GM12878 (cell line): ENCODE measurements at regions not wholly inside any gene's neighbourhood (a gene's known extent, or its start where the extent isn't known, plus 50 kb on each side); places are given as distances from the start of the nearest gene placed in this dataset.

ENCODE experiments used
- ATAC-seq: fragments of 200-7000 bp; cut with Tn5 transposase; 3 replicates; pipeline ENCODE4 v1.9.1; 2020; ENCODE audit warnings: mild to moderate bottlenecking, moderate library complexity
- BruUV-seq: library from RNA; stranded (reverse); fragments of 400-500 nt; replicated peaks from 2 replicates; lab custom pipeline; 2021; lab: Mats Ljungman, UMichigan
- CTCF ChIA-PET: fragments of 300-600 bp; sonication (Branson Sonifier 250); formaldehyde crosslinking; extraction: SDS; loops from one replicate; lab custom pipeline; 2021; ENCODE audit warnings: inconsistent platforms; lab: Yijun Ruan, JAX
- POLR2A ChIA-PET: fragments of 350-600 bp; formaldehyde crosslinking; extraction: SDS; loops from one replicate; lab custom pipeline; 2021; ENCODE audit warnings: inconsistent platforms; lab: Charles Lee
- RAD21 ChIA-PET: fragments of 300-600 bp; sonication (Branson Sonifier 250); formaldehyde crosslinking; loops from one replicate; lab custom pipeline; 2023; ENCODE audit warnings: antibody characterized with exemption; ENCODE audit not compliant: unreplicated experiment; lab: Charles Lee
- SMC1A ChIA-PET: fragments of 300-600 bp; sonication (Branson Sonifier 250); formaldehyde crosslinking; loops from one replicate; lab custom pipeline; 2023; ENCODE audit not compliant: unreplicated experiment, uncharacterized antibody; lab: Charles Lee
- DNase-seq: peaks from one replicate; pipeline ENCODE4 v3.0.0-alpha.2; 2011; ENCODE audit warnings: low read depth, low spot score
- FAIRE-seq: peaks from 3 replicates; lab custom pipeline; 2011; peaks lifted over from hg19 to GRCh38; lab: Jason Lieb, UNC
- H2AFZ ChIP-seq: 2 replicates; pipeline ENCODE4 v1.6.0; 2011; ENCODE audit warnings: low read depth, low read length, control low read depth; ENCODE audit not compliant: control insufficient read depth
- H3K27ac ChIP-seq: 2 replicates; pipeline ENCODE4 v1.5.1; 2011; ENCODE audit warnings: control low read depth; ENCODE audit not compliant: control insufficient read depth, insufficient read depth
- H3K27me3 ChIP-seq, 2 experiments: replicated peaks in 1 of 2; 2 replicates each; pipeline versions ENCODE4 v1.6.0 to v1.6.1; 2011; ENCODE audit warnings: low read length in 1 of 2; ENCODE audit not compliant: control insufficient read depth in 2 of 2, insufficient read depth in 2 of 2
- H3K36me3 ChIP-seq, 2 experiments: 2 replicates each; pipeline ENCODE4 v1.5.1; 2011; ENCODE audit warnings: low read length in 1 of 2; ENCODE audit not compliant: control insufficient read depth in 2 of 2, insufficient read depth in 2 of 2
- H3K4me1 ChIP-seq: 2 replicates; pipeline ENCODE4 v1.6.1; 2011; ENCODE audit warnings: mild to moderate bottlenecking, low read length, moderate library complexity, mixed read lengths; ENCODE audit not compliant: control insufficient read depth, insufficient read depth
- H3K4me2 ChIP-seq: 2 replicates; pipeline ENCODE4 v1.6.0; 2011; ENCODE audit warnings: control low read depth; ENCODE audit not compliant: control insufficient read depth, insufficient read depth
- H3K4me3 ChIP-seq: fragments of 200-600 bp; sonication (generic); 2 replicates; pipeline ENCODE4 v1.5.1; 2016
- H3K79me2 ChIP-seq: 2 replicates; pipeline ENCODE4 v1.6.0; 2011; ENCODE audit warnings: low read length; ENCODE audit not compliant: control insufficient read depth, insufficient read depth
- H3K9ac ChIP-seq: 2 replicates; pipeline ENCODE4 v1.8.0; 2011; ENCODE audit warnings: low read length, control low read depth, mixed read lengths; ENCODE audit not compliant: control insufficient read depth, insufficient read depth
- H3K9me3 ChIP-seq: replicated peaks from 3 replicates; pipeline ENCODE4 v1.5.1; 2011; ENCODE audit warnings: mild to moderate bottlenecking, low read length; ENCODE audit not compliant: control insufficient read depth, insufficient read depth
- H4K20me1 ChIP-seq: 2 replicates; pipeline ENCODE4 v1.6.0; 2011; ENCODE audit not compliant: control insufficient read depth, insufficient read depth
- CHD1 ChIP-seq: IDR thresholded peaks from 2 replicates; pipeline ENCODE4 v1.6.1; 2012; ENCODE audit warnings: low read depth, low read length, improper control_type of control experiment
- CREB1 ChIP-seq: IDR thresholded peaks from 2 replicates; pipeline ENCODE4 v1.6.1; 2012; ENCODE audit warnings: low read depth, mild to moderate bottlenecking, inconsistent platforms
- HSF1 ChIP-seq: fragments of 150-350 bp; IDR thresholded peaks from 2 replicates; pipeline ENCODE4 v1.6.1; 2014; ENCODE audit warnings: mild to moderate bottlenecking, low read depth, low read length
- NFYA ChIP-seq: IDR thresholded peaks from 2 replicates; pipeline ENCODE4 v1.6.1; 2011; ENCODE audit warnings: low read depth, mild to moderate bottlenecking, low read length, improper control_type of control experiment, borderline replicate concordance
- ZBTB40 ChIP-seq: fragments of 450-650 bp; IDR thresholded peaks from 2 replicates; pipeline ENCODE4 v1.6.1; 2016; ENCODE audit warnings: mild to moderate bottlenecking, moderate library complexity, borderline replicate concordance
- in situ Hi-C: fragments of 300-500 bp; cut with MboI; formaldehyde crosslinking; loops from 9 replicates; pipeline ENCODE4 v1.14.3; 2018; ENCODE audit warnings: mixed read lengths
- intact Hi-C: fragments of 100-400 bp; cut with micrococcal nuclease; formaldehyde crosslinking; loops from one replicate; pipeline ENCODE4 v1.14.2; 2022; ENCODE audit not compliant: unreplicated experiment
- TF ChIP-seq, protein P1 (sequence below): IDR thresholded peaks from 2 replicates; pipeline ENCODE4 v1.6.1; 2011; ENCODE audit warnings: borderline replicate concordance, low read depth, mild to moderate bottlenecking, moderate library complexity, mixed read lengths, low read length; ENCODE audit not compliant: insufficient read depth; ENCODE audit errors: extremely low read length

DNA sequence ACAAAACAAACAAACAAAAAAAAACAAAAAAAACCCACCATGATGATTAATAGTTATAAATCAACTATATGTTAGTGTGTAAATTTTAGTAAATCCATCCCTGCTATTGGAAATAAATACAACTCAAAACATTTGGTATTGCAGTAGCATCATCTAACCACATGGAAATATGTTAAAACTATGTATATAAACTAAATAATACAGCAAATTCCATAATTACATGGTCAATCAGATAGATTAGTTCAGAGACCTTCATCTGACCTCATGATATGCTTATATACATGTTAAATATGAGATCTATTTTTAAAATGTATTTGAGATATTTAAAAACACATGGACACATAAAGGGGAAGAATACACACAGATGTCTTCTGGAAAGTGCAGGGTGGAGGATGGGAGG, 384.2 kb downstream of the TMX3 start:
- no peaks in the 10 kb centered on the region for H4K20me1 ChIP-seq
- ChIA-PET CTCF (no interaction called here), POLR2A (interaction anchor here (0.7 kb wide), 1 partner anchor 14 kb away, joined by 3 read pairs; no protein-coding TSS in a partner anchor), RAD21 (no interaction called here), SMC1A (no interaction called here)
- no peak overlapping the region for H3K9ac ChIP-seq
- no TSS peak for BruUV-seq
- H3K4me2 ChIP-seq, result no peak overlapping the region
- no peaks in the 10 kb centered on the region for H3K27me3 ChIP-seq
- no peak overlapping the region for H3K27ac ChIP-seq
- intact Hi-C loops, result no loop called here
- H3K79me2 ChIP-seq, result no peaks in the 10 kb centered on the region
- no peaks in the 10 kb centered on the region for H3K9me3 ChIP-seq
- H2AFZ ChIP-seq, result no peak overlapping the region
- no peak overlapping the region for H3K4me3 ChIP-seq
- in situ Hi-C loops, result no loop called here
- FAIRE-seq, result no peak
- no peaks in the 10 kb centered on the region for H3K4me1 ChIP-seq
- no peak for ATAC-seq
- no peaks in the 10 kb centered on the region for H3K36me3 ChIP-seq
- DNase-seq, result no peak
- TF ChIP-seq CHD1, result no peak
- TF ChIP-seq CREB1, result no peak

DNA sequence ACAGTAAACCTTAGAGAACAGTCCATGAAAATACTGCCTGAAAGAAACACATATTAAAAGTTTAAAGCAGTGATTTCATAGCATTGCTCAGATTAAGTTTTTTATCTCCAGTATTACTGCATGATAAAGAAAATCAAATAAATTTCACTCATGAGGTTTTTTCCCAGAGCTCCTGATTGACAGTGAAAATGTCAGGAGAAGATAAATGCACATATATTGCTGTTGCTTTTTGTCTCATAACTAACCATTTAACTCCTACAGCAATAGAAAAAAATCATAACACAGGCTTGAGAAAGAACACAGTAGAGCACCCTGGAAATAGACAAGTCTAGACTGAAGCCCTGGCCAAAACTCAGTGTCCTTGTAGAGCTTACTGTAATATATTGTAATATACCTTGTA, 391.0 kb downstream of the TMX3 start:
- Histone ChIP-seq H3K9ac (no peak overlapping the region), H3K9me3 (no peaks in the 10 kb centered on the region), H3K27ac (no peak overlapping the region), H4K20me1 (no peaks in the 10 kb centered on the region), H3K4me1 (no peaks in the 10 kb centered on the region), H3K27me3 (no peaks in the 10 kb centered on the region), H3K36me3 (no peaks in the 10 kb centered on the region), H3K4me2 (no peak overlapping the region), H3K79me2 (no peaks in the 10 kb centered on the region), H2AFZ (no peak overlapping the region), H3K4me3 (no peak overlapping the region)
- in situ Hi-C loops (no loop called here), intact Hi-C loops (no loop called here)
- DNase-seq (no peak), FAIRE-seq (no peak), ATAC-seq (no peak)
- TF ChIP-seq HSF1, result no peak
- TF ChIP-seq, protein P1, sequence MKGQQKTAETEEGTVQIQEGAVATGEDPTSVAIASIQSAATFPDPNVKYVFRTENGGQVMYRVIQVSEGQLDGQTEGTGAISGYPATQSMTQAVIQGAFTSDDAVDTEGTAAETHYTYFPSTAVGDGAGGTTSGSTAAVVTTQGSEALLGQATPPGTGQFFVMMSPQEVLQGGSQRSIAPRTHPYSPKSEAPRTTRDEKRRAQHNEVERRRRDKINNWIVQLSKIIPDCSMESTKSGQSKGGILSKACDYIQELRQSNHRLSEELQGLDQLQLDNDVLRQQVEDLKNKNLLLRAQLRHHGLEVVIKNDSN, result no peak
- TF ChIP-seq NFYA, result no peak
- no peak for TF ChIP-seq ZBTB40
- ChIA-PET CTCF (no interaction called here), SMC1A (interaction anchor here (1.0 kb wide), 1 partner anchor 12 kb away, joined by 3 read pairs; no protein-coding TSS in a partner anchor), POLR2A (no interaction called here), RAD21 (no interaction called here)
- no TSS peak for BruUV-seq
